HG02840 (cell line): ENCODE measurements at regions not wholly inside any gene's neighbourhood (a gene's known extent, or its start where the extent isn't known, plus 50 kb on each side); places are given as distances from the start of the nearest gene placed in this dataset.

ENCODE experiments used
- ATAC-seq: cut with Tn5 transposase; IDR thresholded peaks from one replicate; pipeline ENCODE4 v1.9.1; 2021; ENCODE audit warnings: mild to moderate bottlenecking, moderate library complexity, moderate number of reproducible peaks; ENCODE audit not compliant: unreplicated experiment, low FRiP score

GRCh38 chr3:145983101-145983500 lies 177.9 kb downstream of the PLOD2 start:
- no peak for ATAC-seq
